Stimulated activated CD8-positive, alpha-beta memory T cell treated with anti-CD3 and anti-CD28 coated beads, Interleukin-4, amount 100 ng/mL, for 1 hour (primary cell): ENCODE measurements at regions not wholly inside any gene's neighbourhood (a gene's known extent, or its start where the extent isn't known, plus 50 kb on each side); places are given as distances from the start of the nearest gene placed in this dataset.
"Not testable (repeated sequence)": the region's sequence is repeated elsewhere in the genome, so short reads cannot be mapped to it uniquely, and the experiment has no call there.

Experiments
- DNase-seq, 2 donors: peaks; one replicate each; pipeline ENCODE4 v3.0.0-alpha.2; 2020; ENCODE audit warnings: low read depth in 2 of 2, low spot score in 1 of 2

- no peak for DNase-seq
These were observed 70.0 kb upstream of the PAX7 start for GRCh38 chr1:18560692-18561091.

GRCh38 chr1:18561967-18562366 is 68.7 kb upstream of the PAX7 start:
- DNase-seq, result no peak

- DNase-seq, result no peak
These were observed 66.0 kb upstream of the PAX7 start for GRCh38 chr1:18564676-18565075.

GRCh38 chr1:18565321-18565720 is 65.3 kb upstream of the PAX7 start:
- no peak for DNase-seq

- DNase-seq, result no peak
These were observed 62.2 kb upstream of the PAX7 start for GRCh38 chr1:18568489-18568888.

GRCh38 chr1:18569251-18569650 is 61.4 kb upstream of the PAX7 start:
- no peak for DNase-seq

GRCh38 chr1:18569811-18570545 is 60.7 kb upstream of the PAX7 start:
- DNase-seq, result no peak

GRCh38 chr1:18571275-18571674 is 59.4 kb upstream of the PAX7 start:
- DNase-seq, result no peak

GRCh38 chr1:18572022-18572880 is 58.4 kb upstream of the PAX7 start:
- no peak for DNase-seq

GRCh38 chr1:18573170-18573569 is 57.5 kb upstream of the PAX7 start:
- no peak for DNase-seq

GRCh38 chr1:18574754-18575153 is 55.9 kb upstream of the PAX7 start:
- no peak for DNase-seq

- peak in 1 of 2 donors; percentile 13 for DNase-seq
These were observed 55.0 kb upstream of the PAX7 start for GRCh38 chr1:18575620-18576019.

- DNase-seq, result no peak
These were observed 52.4 kb upstream of the PAX7 start for GRCh38 chr1:18578271-18578670.

- DNase-seq, result not testable (repeated sequence)
These were observed 51.4 kb upstream of the PAX7 start for GRCh38 chr1:18579267-18579666.

GRCh38 chr1:18580047-18580446 is 50.6 kb upstream of the PAX7 start:
- DNase-seq, result no peak

- no peak for DNase-seq
These were observed 49.8 kb upstream of the PAX7 start for GRCh38 chr1:18580691-18581419.
